Fibroblast of the aortic adventitia (primary cell): ENCODE measurements at regions not wholly inside any gene's neighbourhood (a gene's known extent, or its start where the extent isn't known, plus 50 kb on each side); places are given as distances from the start of the nearest gene placed in this dataset.

ENCODE experiments used
- DNase-seq: peaks from one replicate; pipeline ENCODE4 v3.0.0-alpha.2; 2010; ENCODE audit warnings: low read depth
- H3K4me3 ChIP-seq: 2 replicates; pipeline ENCODE4 v1.5.1; 2011; ENCODE audit warnings: low read depth, mild to moderate bottlenecking, control low read depth, low read length, moderate library complexity
- TF ChIP-seq, protein P1 (sequence below): IDR thresholded peaks from 2 replicates; pipeline ENCODE4 v1.5.1; 2011; ENCODE audit warnings: mild to moderate bottlenecking, low read length, control low read depth, inconsistent platforms; ENCODE audit not compliant: insufficient read depth

DNA sequence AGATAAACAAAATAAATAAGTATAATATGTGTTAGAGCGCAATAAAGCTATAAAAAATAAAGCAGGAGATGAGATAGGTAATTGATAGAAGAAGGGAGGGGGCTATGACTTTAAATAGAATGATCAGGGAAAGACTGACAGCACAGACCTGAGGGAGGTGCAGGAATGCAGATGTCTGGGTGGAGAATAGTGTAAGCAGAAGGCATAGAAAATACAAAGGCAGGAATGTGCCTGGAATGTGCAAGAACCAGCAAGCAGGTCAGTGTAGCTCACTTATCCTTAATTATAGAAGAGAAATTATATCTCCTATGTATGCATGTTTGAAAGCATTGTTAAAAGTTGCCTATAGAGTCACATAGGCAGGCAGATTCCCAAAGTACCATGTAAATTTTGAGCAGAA, 239.4 kb upstream of the SOX14 start:
- H3K4me3 ChIP-seq: no peak overlapping the region
- TF ChIP-seq, protein P1, sequence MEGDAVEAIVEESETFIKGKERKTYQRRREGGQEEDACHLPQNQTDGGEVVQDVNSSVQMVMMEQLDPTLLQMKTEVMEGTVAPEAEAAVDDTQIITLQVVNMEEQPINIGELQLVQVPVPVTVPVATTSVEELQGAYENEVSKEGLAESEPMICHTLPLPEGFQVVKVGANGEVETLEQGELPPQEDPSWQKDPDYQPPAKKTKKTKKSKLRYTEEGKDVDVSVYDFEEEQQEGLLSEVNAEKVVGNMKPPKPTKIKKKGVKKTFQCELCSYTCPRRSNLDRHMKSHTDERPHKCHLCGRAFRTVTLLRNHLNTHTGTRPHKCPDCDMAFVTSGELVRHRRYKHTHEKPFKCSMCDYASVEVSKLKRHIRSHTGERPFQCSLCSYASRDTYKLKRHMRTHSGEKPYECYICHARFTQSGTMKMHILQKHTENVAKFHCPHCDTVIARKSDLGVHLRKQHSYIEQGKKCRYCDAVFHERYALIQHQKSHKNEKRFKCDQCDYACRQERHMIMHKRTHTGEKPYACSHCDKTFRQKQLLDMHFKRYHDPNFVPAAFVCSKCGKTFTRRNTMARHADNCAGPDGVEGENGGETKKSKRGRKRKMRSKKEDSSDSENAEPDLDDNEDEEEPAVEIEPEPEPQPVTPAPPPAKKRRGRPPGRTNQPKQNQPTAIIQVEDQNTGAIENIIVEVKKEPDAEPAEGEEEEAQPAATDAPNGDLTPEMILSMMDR: no peak
- DNase-seq: no peak

DNA sequence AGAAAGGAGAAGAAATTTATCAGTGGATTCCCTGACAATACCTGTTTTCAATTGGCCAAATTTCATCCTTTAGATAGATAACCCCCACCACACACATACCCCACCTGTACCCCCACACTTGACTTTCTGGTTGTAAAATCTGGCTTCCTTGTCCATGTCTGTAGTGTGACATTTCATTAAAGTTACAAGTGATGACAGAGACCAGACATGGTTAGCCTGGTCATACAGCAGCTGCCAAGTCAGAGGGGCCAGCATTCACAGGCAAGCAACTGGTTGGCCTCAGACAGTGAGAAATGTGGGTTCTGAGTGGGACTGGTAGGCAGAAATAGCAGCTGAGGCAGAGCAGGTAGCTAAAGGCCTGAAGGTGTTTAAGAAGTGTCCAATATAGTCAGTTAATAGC, 238.6 kb upstream of the SOX14 start:
- H3K4me3 ChIP-seq: no peak overlapping the region
- TF ChIP-seq, protein P1: no peak
- no peak for DNase-seq

DNA sequence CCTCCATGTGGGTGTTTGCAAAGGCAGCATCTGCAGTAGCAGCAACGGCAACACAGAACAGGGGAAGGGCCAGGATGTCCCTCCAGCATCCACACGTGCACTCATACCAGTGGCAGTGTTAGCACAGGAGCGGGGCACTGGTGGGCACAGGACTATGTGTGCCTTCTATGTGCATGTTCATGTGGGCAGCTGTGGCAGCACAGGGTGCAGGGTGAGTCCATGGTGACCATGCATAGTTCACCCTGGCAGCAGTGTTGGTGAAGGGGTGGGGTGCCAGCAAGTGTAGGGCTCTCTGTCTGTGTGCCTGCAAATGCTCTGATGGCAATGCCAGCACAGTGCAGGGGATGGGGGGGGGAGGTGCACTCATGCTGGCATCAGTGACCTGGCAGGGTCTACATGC, 222.1 kb upstream of the SOX14 start:
- H3K4me3 ChIP-seq: no peak overlapping the region
- no peak for DNase-seq
- TF ChIP-seq, protein P1: no peak

DNA sequence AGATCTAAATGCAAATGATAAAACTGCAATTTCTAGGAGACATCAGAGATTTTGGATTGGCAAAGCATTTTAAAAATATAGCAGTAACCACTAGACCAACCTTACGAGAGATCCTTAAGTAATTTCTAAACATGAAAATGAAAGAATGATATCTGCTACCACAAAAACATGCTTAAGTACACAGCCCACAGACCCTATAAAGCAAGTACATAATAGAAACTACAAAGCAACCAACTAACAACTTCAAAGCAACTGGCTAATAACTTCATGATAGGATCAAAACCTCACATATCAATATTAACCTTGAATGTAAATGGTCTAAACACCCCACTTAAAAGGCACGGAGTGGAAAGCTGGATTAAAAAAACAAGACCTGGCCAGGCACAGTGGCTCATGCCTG, 209.9 kb upstream of the SOX14 start:
- H3K4me3 ChIP-seq: no peak overlapping the region
- TF ChIP-seq, protein P1: no peak
- no peak for DNase-seq

DNA sequence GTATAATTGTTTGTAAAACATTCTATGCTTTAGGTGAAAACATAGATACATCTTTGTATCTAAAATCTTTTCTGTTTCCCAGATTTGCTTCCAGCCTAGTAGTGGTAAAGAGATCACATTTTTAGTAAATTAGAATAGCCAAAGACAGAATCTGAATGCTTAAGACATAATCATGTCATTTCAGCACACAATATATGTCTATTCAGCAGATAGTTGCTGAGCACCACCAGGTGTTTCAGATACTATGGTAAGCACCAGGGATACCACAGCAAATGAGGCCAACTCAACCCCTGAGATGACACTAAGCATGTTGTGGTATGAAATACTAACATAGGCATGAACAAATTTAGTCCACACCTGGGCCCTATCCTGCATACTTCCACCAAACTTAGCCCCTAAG, 195.2 kb upstream of the SOX14 start:
- H3K4me3 ChIP-seq: no peak overlapping the region
- DNase-seq: no peak
- TF ChIP-seq, protein P1: no peak

DNA sequence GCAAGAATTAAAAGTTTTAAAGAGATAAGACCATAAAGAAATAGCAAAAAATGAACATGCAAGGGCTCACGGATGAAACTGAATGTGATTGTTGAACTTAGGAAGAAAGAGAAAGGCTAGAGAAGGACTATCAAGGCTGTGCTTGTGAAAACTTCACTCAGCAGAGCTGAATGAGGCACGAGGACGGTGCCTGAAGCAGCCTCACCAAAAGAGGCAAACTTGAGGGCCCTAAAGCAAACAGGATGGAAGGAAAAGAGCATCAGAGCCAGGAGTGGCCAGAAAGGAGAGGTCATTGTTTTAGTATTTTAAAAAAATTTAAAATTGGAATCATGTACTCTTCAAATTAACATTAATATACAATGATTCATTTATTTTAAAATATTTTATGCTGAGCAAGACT, 191.2 kb upstream of the SOX14 start:
- TF ChIP-seq, protein P1: no peak
- H3K4me3 ChIP-seq: no peak overlapping the region
- DNase-seq: no peak

DNA sequence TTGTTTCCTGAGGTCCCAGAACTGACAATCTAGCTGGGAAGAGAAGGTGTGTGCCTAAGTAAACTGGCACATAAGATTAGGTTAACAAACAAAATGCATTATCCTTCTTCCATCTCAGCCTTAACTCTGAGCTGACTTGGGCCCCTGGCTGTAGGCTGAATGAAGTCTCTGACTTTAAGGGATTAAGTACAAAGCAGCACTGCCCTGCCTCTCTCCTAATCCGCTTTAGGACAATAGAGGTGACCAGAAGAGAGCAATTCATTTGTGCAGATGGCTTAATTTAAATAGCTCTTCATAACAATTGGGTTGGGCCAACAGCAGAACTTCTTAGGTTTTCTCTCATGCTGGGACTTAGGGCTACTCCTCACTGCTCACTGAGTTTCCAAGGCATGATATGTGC, 181.6 kb upstream of the SOX14 start:
- TF ChIP-seq, protein P1: no peak
- DNase-seq: no peak
- no peak overlapping the region for H3K4me3 ChIP-seq
